Stomach (tissue), 8 donors: ENCODE measurements at regions not wholly inside any gene's neighbourhood (a gene's known extent, or its start where the extent isn't known, plus 50 kb on each side); places are given as distances from the start of the nearest gene placed in this dataset.
"Not testable (repeated sequence)": the region's sequence is repeated elsewhere in the genome, so short reads cannot be mapped to it uniquely, and the experiment has no call there.

Source experiments
- DNase-seq, 2 donors: peaks; one replicate each; pipeline versions ENCODE4 v3.0.0 to v3.0.0-alpha.2; 2013 to 2019
- H3K27ac ChIP-seq, 5 donors: fragments of 200-600 bp in 4 of 5; sonication (generic) in 4 of 5; one replicate each; pipeline ENCODE4 v1.5.1; 2013 to 2019; ENCODE audit warnings: mild to moderate bottlenecking in 1 of 5, moderate library complexity in 1 of 5
- H3K27me3 ChIP-seq, 3 donors: fragments of 200-600 bp; sonication (generic); one replicate each; pipeline ENCODE4 v1.5.1; 2017 to 2019; ENCODE audit warnings: mixed run types in 1 of 3
- H3K36me3 ChIP-seq, 4 donors: fragments of 200-600 bp; sonication (generic); 1 replicate in 3 of 4; 2 replicates in 1 of 4; pipeline ENCODE4 v1.5.1; 2016 to 2019
- H3K4me1 ChIP-seq, 4 donors: fragments of 200-600 bp; sonication (generic); one replicate each; pipeline ENCODE4 v1.5.1; 2016 to 2019
- H3K4me3 ChIP-seq, 4 donors: fragments of 200-600 bp; sonication (generic) in 3 of 4; one replicate each; pipeline ENCODE4 v1.5.1; 2016 to 2019; ENCODE audit warnings: mild to moderate bottlenecking in 1 of 4
- H3K9me3 ChIP-seq, 4 donors: fragments of 200-600 bp; sonication (generic); one replicate each; pipeline ENCODE4 v1.5.1; 2016 to 2019
- CTCF ChIP-seq, 7 experiments: fragments of 450-650 bp in 4 of 7; fragments of 200-600 bp in 3 of 7; sonication (generic) in 3 of 7; IDR thresholded peaks; one replicate each; pipeline ENCODE4 v1.5.1; 2016 to 2019; ENCODE audit warnings: antibody characterized with exemption in 7 of 7, control low read depth in 2 of 7, mild to moderate bottlenecking in 1 of 7
- EP300 ChIP-seq: sonication (generic); formaldehyde crosslinking; IDR thresholded peaks from one replicate; pipeline ENCODE4 v1.6.1; 2017; ENCODE audit warnings: antibody characterized with exemption
- POLR2A ChIP-seq, 4 donors: fragments of 450-650 bp; IDR thresholded peaks; one replicate each; pipeline ENCODE4 v1.6.1; 2016; ENCODE audit warnings: antibody characterized with exemption in 4 of 4, control low read depth in 2 of 4, mild to moderate bottlenecking in 1 of 4, moderate library complexity in 1 of 4
- POLR2AphosphoS5 ChIP-seq, 3 donors: sonication (generic); formaldehyde crosslinking; IDR thresholded peaks; one replicate each; pipeline ENCODE4 v1.6.1; 2016; ENCODE audit warnings: antibody characterized with exemption in 3 of 3
- WGBS, 5 donors: extraction: QIAGEN DNeasy Blood & Tissue Kit in 3 of 5; methylation state at CpG; one replicate each; pipeline versions ENCODE4 v1.1.5 to v1.1.7; 2013 to 2018; 5-methylcytosine and 5-hydroxymethylcytosine counted together
- intact Hi-C: fragments of 100-400 bp; cut with DNase I; formaldehyde crosslinking; loops from one replicate; pipeline ENCODE4 v1.15.1; 2023; ENCODE audit warnings: low total_unique reads
- donor health status: healthy with polysubstance abuse.
- donor health status: Bipolar disorder and iron deficiency.
- donor health status: healthy.

- 75 to 81% (median 77%) methylated on average over 23 to 25 of the region's 25 CpGs for WGBS, 5 donors
- intact Hi-C loops, result no loop called here
These were observed 60.0 kb upstream of the TMPRSS2 start for GRCh38 chr21:41567901-41568510.

DNA sequence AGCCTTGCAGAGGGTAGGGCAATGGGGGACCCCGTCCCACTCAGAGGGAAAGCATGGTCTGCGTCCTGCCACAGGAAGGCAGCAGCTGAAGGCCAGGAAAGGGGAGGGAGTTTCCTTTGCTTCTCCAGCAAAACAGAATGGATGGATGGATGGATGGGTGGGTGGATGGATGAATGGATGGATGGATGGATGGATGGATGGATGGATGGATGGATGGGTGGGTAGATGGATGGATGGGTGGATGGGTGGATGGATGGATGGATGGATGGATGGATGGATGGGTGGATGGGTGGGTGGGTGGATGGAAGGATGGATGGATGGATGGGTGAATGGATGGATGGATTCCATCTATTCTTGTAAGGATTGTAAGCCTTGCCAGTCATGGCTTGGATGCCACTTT, 59.3 kb upstream of the TMPRSS2 start:
- intact Hi-C loops, H3K36me3 ChIP-seq, H3K27me3 ChIP-seq, H3K4me3 ChIP-seq, H3K9me3 ChIP-seq, H3K27ac ChIP-seq, DNase-seq: not testable (repeated sequence)
- peaks cover 6 to 20% (median 11%) of the 10 kb centered on the region in 4 donors for H3K4me1 ChIP-seq
- WGBS, 5 donors, result 68 to 84% (median 78%) methylated on average over 2 of the region's 2 CpGs

More at GRCh38 chr21:41567901-41568510, 60.0 kb upstream of the TMPRSS2 start:
- peaks cover 0 to 14% (median 11%) of the 10 kb centered on the region in 4 donors for H3K4me1 ChIP-seq
- H3K9me3 ChIP-seq, result peaks cover 5 to 12% (median 7%) of the 10 kb centered on the region in 4 donors
- H3K36me3 ChIP-seq, result no peaks in the 10 kb centered on the region
- no peak overlapping the region for H3K4me3 ChIP-seq
- TF ChIP-seq POLR2A (IDR thresholded peaks at IDR 0.05), result no peak
- TF ChIP-seq EP300, result no peak
- TF ChIP-seq CTCF (IDR thresholded peaks at IDR 0.05), result no peak
- TF ChIP-seq POLR2AphosphoS5 (IDR thresholded peaks at IDR 0.05), result no peak
- no peaks in the 10 kb centered on the region for H3K27me3 ChIP-seq
- DNase-seq, result no peak
- H3K27ac ChIP-seq, result no peak overlapping the region

DNA sequence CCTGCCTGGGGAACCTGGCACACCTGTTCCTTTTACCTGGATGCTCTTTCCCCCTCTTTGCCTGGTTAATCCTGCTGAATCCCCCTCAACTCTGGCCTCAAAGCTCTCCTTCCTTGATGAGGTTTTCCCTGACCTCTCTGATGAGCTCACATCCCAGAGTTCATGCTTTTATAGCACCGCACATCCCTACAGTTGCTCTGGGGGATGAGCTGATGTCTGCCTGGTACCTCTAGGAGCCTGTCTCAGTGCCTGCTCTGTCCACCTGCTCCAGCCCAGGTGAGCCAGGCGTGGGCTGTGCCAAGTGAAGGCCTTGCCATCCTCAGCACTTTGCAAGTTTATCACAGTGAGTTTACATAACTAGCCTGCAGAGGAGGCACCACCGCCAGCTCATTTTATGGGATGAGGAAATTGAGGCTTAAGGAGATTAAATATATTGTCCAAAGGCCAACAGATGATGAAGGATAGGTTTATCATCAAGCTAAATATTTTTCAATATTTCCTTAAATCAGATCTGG, 58.6 kb upstream of the TMPRSS2 start:
- H3K36me3 ChIP-seq, result no peaks in the 10 kb centered on the region
- no peaks in the 10 kb centered on the region for H3K27me3 ChIP-seq
- H3K4me3 ChIP-seq, result no peak overlapping the region
- WGBS, 5 donors, result 75 to 86% (median 81%) methylated on average over 3 of the region's 3 CpGs
- H3K4me1 ChIP-seq, result peaks cover 6 to 23% (median 15%) of the 10 kb centered on the region in 4 donors
- intact Hi-C loops, result no loop called here
- no peak overlapping the region for H3K27ac ChIP-seq
- TF ChIP-seq POLR2A (IDR thresholded peaks at IDR 0.05) (no peak), CTCF (IDR thresholded peaks at IDR 0.05) (no peak), POLR2AphosphoS5 (IDR thresholded peaks at IDR 0.05) (no peak), EP300 (no peak)
- peaks cover 0 to under 1% (median under 1%) of the 10 kb centered on the region in 4 donors for H3K9me3 ChIP-seq
- no peak for DNase-seq

GRCh38 chr21:41565550-41565949, 57.6 kb upstream of the TMPRSS2 start:
- no peak for TF ChIP-seq POLR2A (IDR thresholded peaks at IDR 0.05)
- TF ChIP-seq EP300, result no peak
- no peak for TF ChIP-seq CTCF (IDR thresholded peaks at IDR 0.05)
- TF ChIP-seq POLR2AphosphoS5 (IDR thresholded peaks at IDR 0.05), result no peak
- Histone ChIP-seq H3K27ac (peak overlapping the region in 3 of 5 donors; percentile 14 to 81 (median 74)), H3K27me3 (peaks cover 0 to 8% (median 0%) of the 10 kb centered on the region in 3 donors), H3K4me1 (peaks cover 6 to 33% (median 22%) of the 10 kb centered on the region in 4 donors), H3K4me3 (no peak overlapping the region), H3K9me3 (no peaks in the 10 kb centered on the region), H3K36me3 (no peaks in the 10 kb centered on the region)
- no peak for DNase-seq
- 70 to 82% (median 82%) methylated on average over 11 of the region's 11 CpGs for WGBS, 5 donors
- intact Hi-C loops, result no loop called here

- TF ChIP-seq POLR2A (IDR thresholded peaks at IDR 0.05) (no peak), POLR2AphosphoS5 (IDR thresholded peaks at IDR 0.05) (peak in 2 of 3 donors; percentile 70 to 84)
- Histone ChIP-seq H3K4me3 (no peak overlapping the region), H3K4me1 (peaks cover 6 to 33% (median 23%) of the 10 kb centered on the region in 4 donors), H3K36me3 (no peaks in the 10 kb centered on the region), H3K9me3 (no peaks in the 10 kb centered on the region), H3K27ac (peak overlapping the region; percentile 14 to 81 (median 55)), H3K27me3 (peaks cover 0 to 11% (median 0%) of the 10 kb centered on the region in 3 donors)
- DNase-seq, result peak; percentile 58 to 75
- intact Hi-C loops, result no loop called here
- WGBS, 5 donors, result 18 to 27% (median 21%) methylated on average over 10 of the region's 10 CpGs
These were observed 56.9 kb upstream of the TMPRSS2 start for GRCh38 chr21:41564871-41565274.
